ENCODE measurements at regions not wholly inside any gene's neighbourhood (a gene's known extent, or its start where the extent isn't known, plus 50 kb on each side); places are given as distances from the start of the nearest gene placed in this dataset.

- no peak for TF ChIP-seq CTCF (IDR thresholded peaks at IDR 0.05; ENCODE audit: unreplicated experiment)
- Mint-ChIP-seq H3K9me3 (no peaks in the 10 kb centered on the region), H3K27me3 (ENCODE audit: low read depth) (peaks cover 7% of the 10 kb centered on the region), H3K4me1 (no peaks in the 10 kb centered on the region), H3K27ac (no peak overlapping the region), H3K4me3 (no peak overlapping the region), H3K36me3 (no peaks in the 10 kb centered on the region)
- no peak for DNase-seq (ENCODE audit: low spot score in 2 of 2, unreplicated experiment in 2 of 2)
Observed at GRCh38 chr4:22959483-22959882, 266.7 kb downstream of the GBA3 start.

GRCh38 chr4:22957774-22958309 lies 265.1 kb downstream of the GBA3 start:
- H3K4me1 Mint-ChIP-seq: no peaks in the 10 kb centered on the region
- no peak for DNase-seq (ENCODE audit: low spot score in 2 of 2, unreplicated experiment in 2 of 2)
- no peaks in the 10 kb centered on the region for H3K9me3 Mint-ChIP-seq
- peaks cover 6% of the 10 kb centered on the region for H3K27me3 Mint-ChIP-seq (ENCODE audit: low read depth)
- no peaks in the 10 kb centered on the region for H3K36me3 Mint-ChIP-seq
- H3K4me3 Mint-ChIP-seq: no peak overlapping the region
- TF ChIP-seq CTCF (IDR thresholded peaks at IDR 0.05; ENCODE audit: unreplicated experiment): no peak
- H3K27ac Mint-ChIP-seq: no peak overlapping the region

GRCh38 chr4:22949161-22949855 lies 256.6 kb downstream of the GBA3 start:
- TF ChIP-seq CTCF (IDR thresholded peaks at IDR 0.05; ENCODE audit: unreplicated experiment): no peak
- no peak overlapping the region for H3K27ac Mint-ChIP-seq
- no peak for DNase-seq (ENCODE audit: low spot score in 2 of 2, unreplicated experiment in 2 of 2)
- H3K4me1 Mint-ChIP-seq: no peaks in the 10 kb centered on the region
- peaks cover 6% of the 10 kb centered on the region for H3K27me3 Mint-ChIP-seq (ENCODE audit: low read depth)
- no peak overlapping the region for H3K4me3 Mint-ChIP-seq
- no peaks in the 10 kb centered on the region for H3K36me3 Mint-ChIP-seq
- no peaks in the 10 kb centered on the region for H3K9me3 Mint-ChIP-seq

- DNase-seq (ENCODE audit: low spot score in 2 of 2, unreplicated experiment in 2 of 2): no peak
- Mint-ChIP-seq H3K27ac (no peak overlapping the region), H3K4me3 (no peak overlapping the region), H3K9me3 (no peaks in the 10 kb centered on the region), H3K27me3 (ENCODE audit: low read depth) (peaks cover 8% of the 10 kb centered on the region), H3K4me1 (no peaks in the 10 kb centered on the region), H3K36me3 (no peaks in the 10 kb centered on the region)
- TF ChIP-seq CTCF (IDR thresholded peaks at IDR 0.05; ENCODE audit: unreplicated experiment): no peak
Observed at GRCh38 chr4:22947851-22948250, 255.1 kb downstream of the GBA3 start.

- TF ChIP-seq CTCF (IDR thresholded peaks at IDR 0.05; ENCODE audit: unreplicated experiment): no peak
- H3K4me3 Mint-ChIP-seq: no peak overlapping the region
- no peaks in the 10 kb centered on the region for H3K9me3 Mint-ChIP-seq
- peaks cover 19% of the 10 kb centered on the region for H3K27me3 Mint-ChIP-seq (ENCODE audit: low read depth)
- no peaks in the 10 kb centered on the region for H3K4me1 Mint-ChIP-seq
- no peaks in the 10 kb centered on the region for H3K36me3 Mint-ChIP-seq
- DNase-seq (ENCODE audit: low spot score in 2 of 2, unreplicated experiment in 2 of 2): no peak
- no peak overlapping the region for H3K27ac Mint-ChIP-seq
Observed at GRCh38 chr4:22942920-22943559, 250.3 kb downstream of the GBA3 start.

Data from mesothelial cell of epicardium (in vitro differentiated cells).